ENCODE measurements at regions not wholly inside any gene's neighbourhood (a gene's known extent, or its start where the extent isn't known, plus 50 kb on each side); places are given as distances from the start of the nearest gene placed in this dataset.

DNA sequence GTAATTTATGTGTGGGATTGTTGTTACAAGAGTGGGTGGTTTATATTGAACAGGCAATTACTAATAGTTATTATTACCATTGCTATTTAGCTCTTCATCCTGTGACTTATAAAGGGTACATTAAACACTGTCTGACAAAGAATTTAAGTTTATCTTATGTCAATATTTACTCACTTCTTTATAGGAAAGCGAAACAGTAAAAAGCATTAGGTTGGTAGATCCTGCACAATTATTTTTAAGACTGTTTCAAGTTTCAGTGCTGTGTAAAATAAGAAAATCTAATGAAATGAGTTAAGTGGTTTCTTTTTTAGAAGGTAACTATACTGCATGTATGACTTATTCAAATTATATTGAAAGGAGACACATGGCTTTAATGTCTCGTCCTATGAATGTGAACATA, 135.8 kb upstream of the MAP3K7 start:
- DNase-seq, result no peak

DNA sequence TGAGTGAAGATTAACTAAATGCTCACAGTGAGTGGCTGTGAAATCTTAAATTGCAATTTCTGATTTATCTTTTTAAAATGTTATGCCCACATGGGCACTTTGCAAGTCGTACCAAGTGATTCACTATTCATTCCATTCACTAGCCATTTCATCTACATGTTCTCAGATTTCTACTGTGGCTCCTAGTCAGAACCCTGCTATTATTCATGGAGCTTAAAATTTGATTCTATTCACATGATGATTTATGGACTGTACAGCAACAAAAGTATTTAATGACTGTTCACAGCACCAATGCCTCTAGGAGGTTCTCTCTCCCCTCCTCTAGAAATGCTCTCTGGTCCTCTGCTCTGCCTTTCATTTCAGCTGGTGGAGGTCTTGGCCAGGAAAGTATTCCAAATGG, 133.5 kb upstream of the MAP3K7 start:
- no peak for DNase-seq

DNA sequence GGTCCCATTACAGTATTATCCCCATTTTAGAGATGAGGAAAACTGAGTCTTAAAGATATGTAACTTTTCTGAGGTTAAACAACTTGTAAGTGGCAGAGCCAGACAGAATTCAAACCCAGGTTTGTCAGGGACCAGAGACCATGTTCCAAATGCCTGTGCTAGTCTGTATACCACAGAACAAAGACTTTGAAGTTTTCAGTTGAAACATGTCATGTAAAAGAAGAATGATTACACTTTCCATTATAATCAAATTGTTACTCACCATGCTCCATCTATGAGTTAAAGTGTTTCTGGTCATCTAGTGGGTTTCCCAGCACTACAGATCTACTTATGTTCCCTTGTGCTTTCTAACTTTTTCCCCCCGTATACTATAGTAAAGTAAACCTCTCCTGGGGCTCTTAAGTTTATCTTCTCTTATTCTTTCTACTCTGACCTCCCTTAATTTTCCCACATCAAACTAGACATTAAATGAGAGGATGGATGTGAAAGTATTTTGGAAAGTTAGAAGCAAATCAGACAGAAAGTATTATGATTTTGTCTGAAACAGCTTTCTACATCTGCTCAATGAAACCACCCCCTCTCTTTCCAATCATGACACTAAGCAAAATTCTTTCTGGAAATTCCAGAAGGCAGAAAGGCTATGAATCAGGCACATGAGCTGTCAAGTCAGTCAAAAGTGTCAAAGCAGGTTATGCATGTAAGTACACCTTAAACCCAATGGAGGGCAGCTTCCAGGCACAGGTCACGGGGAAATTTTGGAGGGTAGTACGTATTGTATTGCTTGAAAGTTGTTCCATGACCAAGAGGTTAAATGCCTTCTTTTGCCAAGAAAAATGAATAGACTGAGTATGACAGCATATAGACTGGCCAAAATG, 132.7 kb upstream of the MAP3K7 start:
- DNase-seq, result no peak

DNA sequence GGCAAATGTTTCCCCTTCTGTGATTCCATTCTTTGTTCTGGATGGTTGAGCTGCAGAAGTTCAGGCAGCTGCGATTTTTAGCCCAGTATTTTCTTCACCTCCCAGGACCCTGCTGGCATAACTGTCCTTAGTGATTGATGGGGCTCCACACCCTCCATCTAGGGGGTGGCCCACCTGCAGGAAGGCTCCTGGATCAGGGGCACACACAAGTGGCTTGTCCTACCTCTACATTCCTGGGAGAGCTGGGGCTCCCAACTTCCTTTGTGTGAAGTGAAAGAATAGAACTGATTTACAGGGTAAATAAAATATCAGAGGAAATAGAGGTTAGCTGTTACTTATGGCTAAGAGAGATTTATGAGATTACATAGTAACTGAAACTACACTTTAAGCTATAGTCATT, 129.5 kb upstream of the MAP3K7 start:
- DNase-seq, result no peak

DNA sequence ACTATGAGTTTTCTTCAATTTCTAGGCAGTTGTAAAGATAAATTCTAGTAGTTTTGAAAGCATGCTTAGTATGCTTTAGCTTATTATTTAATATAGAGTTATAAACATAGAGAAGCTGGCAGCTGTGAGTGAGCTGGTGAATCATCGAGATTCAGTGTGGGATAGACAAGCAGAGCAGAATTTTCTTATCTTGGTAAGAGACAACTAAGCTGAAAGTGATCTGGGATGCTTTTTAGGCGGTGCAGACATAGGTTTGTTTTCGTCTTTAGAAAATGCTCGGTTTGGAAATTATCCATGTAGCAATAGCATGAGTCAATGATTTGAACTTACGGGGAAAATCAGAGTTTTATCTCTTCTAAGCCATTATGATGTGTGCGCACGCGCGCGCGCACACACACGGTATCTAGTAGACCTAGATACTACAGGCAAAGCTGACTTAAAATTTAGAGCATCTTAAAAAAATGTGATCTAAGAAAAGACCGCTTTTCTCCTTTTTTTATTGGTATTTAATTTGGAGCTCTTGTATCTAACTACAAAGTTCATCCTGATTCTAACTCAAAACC, 128.3 kb upstream of the MAP3K7 start:
- DNase-seq, result no peak

DNA sequence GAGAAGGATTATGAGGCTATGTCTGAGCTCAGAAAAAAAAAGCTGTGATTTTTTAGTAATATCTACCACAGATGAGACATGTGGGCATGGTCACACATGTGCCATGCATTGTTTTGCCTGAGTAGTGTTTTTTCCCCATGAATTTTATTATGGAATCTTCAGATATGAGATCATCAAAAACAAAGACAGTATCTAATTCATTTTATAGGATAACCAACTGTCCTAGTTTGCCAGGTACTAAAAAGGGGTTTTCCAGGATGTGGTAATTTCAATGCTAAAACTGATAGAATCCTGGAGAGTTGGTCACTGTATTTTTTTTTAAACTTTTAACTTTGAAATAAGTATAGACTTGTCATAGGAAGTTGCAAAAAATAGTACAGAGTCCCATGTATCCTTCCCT, 127.4 kb upstream of the MAP3K7 start:
- DNase-seq, result no peak

DNA sequence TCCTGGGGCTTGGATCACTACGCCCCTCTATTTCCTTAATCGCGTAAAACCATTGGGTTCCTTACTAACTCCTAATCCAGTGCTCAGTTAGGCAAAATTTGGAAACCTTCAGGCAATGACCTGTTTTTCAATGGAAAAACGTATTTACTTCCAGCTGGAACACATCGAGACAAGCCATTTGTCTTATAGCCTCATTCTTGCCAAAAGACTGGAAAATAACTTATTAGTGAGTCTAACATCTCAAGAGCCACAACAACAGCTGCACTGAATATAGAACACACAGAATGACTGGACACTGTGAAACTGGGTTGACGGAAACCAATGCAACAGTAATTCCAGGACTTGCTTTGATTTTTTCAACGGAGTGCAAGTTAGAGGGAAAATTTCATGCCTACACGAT, 125.2 kb upstream of the MAP3K7 start:
- no peak for DNase-seq

DNA sequence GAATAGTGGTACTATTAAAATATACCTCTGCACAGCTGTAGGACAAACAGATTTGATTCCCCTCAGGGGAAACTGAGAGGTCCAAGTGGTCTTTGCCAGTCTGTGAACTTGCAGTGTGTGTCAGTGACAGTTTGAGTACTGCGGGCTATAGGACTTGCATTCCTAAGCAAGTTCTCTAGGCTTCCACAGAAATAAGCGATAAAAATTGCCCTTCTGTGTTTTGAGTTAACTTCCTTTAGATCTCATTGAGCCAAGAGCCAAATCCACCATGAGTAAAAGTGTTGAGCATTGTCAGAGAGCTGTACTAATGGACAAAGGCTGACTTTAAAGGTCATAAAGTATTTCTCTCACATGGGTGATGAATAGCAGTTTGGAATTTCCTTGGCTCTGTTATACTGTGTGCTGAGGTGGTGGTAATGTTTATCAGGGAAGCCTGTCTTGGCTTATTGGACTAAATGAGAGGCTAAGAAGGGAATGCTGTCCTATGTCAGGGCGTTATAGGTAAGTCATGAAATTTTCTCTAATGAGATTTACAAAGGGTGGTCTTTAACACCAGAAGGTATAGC, 122.6 kb upstream of the MAP3K7 start:
- no peak for DNase-seq

DNA sequence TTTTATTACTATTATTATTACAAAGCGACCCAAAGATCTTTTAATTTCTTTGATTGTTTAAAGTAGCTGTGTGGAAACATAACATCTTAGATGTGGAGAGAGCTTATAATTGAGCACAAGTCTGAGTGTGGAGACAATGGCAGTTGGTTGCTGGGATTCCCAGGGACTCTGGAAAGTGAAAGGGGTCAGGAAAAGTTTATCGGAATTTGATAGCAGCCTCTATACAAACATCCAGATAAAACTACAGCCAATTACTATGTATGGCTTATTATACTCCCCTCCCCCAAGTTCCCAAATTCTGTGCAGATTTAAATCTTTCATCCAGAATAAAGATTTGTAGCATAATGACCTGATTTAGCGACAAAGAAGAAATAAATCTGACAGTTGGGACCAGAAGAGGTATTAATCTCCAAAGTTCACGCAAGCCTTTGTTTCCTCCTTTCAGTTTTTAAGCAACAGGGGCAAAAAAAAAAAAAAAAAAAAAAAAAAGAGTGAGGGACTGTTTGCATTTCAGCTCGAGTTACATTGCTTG, 121.4 kb upstream of the MAP3K7 start:
- no peak for DNase-seq

DNA sequence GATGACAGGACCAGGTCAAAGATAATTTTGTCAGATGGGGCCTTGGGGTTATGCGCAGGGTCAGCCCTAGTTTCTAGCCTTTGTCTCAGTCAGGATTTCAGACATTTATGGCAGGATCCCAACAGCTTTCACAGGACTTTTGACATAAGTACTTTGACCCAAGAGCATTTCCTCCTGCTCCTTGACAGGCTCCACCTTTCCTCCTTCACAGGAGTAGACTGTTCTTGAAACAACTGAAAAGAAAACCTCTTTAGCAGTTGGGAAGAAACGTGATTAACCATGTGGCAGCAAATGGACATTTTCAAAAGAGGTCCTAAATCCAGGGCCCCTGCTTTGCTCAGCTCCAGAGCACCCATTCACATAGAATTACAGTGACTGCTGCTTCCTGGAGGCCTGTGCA, 120.4 kb upstream of the MAP3K7 start:
- DNase-seq, result no peak

DNA sequence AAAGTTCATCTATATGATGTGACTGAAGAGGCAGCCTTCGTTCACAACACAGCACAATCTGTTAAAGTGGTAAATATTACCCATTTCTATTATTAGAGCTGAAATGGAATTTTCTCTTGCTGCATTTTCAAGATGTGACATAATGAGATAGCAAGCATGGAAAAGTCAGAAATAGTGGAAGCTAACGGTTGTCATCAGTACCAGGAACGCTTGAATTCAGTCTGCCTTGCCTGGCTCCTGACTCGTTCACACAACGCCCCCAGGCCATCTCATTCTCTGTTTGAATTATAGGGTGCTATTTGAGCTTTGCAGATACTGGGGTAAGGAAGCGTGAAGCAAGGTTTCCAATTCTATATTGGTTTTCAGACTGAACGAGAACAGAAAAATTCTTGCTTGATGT, 116.5 kb upstream of the MAP3K7 start:
- DNase-seq, result no peak

DNA sequence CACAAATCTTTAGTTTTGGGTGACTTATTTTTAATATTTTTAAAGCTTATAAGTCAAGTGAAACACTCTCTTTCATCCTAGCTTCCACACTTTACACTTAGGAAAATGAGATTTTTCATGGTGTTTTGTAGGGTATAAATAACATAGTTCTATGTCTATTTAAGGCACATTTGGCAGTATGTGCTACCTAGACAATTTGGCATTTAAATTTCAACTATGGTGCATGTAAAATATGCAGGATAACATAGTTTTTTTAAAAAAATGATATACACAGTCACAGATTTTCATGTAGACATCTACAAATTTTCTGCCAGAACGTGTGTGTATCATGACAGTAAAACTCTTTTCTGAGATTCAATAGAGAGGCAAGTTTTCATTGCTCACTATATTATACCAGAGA, 115.1 kb upstream of the MAP3K7 start:
- no peak for DNase-seq

DNA sequence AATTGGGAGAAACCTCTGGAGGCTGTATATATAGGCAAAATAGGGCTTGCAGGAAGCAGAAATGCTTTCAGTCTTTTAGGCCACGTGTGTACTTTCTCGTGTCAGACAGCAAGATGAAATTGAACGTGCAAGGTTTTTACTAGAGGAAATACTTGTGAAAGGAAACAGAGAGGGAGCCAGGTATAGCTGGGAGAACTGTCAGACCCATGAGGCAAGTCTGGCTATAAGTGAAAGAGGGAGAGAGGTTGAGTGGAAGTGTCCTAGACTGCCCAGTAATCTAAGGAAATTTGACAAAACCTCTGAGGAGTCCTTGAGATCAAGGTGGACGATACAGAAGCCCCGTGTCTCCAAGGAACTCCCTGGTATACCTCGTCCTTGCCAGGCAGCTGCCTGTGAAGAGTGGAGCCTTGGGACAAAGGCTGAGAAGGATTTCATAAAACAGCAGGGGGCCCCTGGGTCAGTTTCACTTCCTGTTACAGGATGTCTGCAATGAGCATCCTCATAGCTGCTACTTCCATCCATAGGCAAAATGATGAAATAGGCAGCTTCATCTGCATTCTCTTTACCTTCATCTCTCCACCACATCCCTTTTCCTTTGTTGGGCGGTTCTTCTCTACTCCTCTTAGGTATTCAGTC, 114.4 kb upstream of the MAP3K7 start:
- DNase-seq, result no peak

DNA sequence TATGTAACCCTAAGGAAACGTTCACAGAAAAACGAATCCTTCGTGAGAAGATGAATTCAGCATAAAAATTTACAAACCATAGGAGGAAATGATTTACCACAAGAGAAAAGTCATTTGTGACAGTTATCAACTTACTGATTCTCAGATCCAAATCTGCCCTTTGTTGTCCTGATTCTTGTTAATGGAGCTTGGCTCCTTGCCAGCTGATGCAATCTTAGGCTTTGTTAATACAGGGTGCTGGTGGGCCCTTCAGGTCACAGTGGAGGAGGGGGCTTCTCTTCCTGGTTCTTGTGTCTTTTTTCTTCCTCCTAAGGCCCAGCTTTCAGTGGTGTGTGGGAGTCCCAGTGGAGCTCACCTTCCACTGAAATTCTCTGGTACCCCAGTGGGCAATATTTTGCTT, 108.4 kb upstream of the MAP3K7 start:
- no peak for DNase-seq

DNA sequence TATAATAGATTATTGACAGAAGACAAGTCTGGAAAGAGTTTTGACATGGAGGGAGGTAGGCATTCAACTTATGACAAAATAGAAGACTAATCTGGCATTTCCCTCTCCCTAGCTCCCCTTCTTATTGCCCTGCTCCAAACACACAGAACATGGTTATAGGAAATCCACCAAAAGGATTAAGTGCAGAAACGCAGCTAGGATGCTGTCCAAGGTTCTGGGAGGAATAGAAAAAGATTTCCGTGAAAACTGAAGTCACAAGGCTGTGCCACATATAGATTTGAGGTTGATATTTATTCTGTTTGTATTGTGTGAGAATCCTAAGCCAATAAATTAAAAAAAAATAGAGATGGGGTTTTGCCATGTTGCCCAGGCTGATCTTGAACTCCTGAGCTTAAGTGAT, 107.9 kb upstream of the MAP3K7 start:
- no peak for DNase-seq

DNA sequence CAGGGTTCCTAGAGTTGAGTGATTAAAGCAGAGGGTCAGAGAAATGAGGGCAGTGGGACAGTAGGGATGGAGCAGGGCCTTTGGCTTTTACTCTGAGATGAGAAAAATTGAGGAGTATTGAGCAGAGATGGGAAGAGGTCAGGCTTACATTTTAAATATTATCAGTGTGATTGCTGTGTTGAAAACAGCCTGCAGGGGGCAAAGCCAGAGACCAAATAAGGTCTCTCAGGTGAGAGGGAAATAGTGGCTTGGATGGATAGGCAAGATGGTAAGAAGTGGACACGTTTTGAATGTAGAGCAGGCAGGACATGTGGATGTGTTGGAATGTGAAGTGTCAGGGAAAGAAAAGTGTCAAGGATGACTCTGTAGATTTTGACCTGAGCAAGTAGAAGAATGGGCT, 105.0 kb upstream of the MAP3K7 start:
- no peak for DNase-seq

DNA sequence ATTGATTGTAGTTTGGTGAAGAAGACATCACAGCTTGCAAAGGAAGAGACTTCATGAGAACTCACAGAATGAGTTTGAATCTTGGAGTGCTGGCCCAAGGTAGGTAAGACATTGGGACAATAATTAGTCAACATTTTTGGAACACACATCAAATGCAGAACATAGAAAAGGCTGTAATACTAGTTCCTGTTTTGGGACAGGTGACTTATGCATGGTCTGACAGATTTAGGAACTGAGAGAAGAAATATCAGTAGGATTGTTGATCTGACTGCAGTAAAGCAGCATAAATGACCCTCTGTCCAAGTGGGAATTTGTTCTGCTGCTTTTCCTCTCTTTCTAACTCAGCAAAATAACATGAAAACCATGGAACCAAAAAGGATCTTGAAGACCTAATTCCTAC, 102.3 kb upstream of the MAP3K7 start:
- no peak for DNase-seq

DNA sequence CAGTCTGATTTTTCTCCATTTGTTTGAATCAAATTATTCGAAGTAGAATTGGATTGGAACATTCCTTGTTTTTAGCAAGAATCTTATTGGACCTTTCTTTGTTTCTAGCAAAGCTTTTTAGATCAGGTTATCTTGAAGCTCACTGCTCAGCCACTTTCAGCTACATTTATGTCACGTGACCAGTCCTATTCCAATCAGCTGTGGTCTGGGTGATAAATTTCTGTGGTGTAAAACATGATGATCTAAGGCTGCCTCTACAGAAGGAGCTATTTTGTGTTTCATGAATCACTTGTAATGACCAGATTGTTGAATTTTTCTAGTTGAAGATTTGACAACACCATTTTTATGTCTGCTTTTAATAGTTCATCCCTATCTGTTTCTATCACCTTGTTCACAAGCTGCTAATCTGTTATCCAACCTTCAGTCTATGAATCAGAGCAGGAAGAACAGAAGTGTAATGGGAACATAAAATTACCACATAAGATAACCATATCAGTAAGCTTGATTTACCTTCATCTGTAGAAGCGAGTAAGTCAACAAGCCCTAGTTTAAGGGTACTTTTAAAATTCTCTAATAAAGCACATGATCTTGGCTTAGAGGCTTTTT, 101.0 kb upstream of the MAP3K7 start:
- no peak for DNase-seq

DNA sequence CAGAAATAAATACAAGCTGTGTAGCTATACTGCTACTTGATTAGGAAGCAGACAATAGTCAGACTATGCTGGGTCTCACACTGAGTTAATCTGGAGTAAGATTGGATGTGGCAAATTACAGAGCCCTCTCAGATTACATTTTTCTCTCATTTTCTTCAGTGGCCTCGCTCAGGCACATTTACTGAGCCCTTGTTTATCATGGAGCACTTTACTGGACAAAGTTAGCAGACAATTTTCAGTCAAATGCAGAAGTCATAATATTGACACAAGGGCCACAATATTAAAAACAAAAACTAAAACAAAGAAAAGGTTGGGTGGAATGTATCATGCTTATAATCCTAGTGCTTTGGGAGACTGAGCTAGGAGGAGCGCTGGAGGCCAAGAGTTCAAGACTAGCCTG, 95.0 kb upstream of the MAP3K7 start:
- no peak for DNase-seq

DNA sequence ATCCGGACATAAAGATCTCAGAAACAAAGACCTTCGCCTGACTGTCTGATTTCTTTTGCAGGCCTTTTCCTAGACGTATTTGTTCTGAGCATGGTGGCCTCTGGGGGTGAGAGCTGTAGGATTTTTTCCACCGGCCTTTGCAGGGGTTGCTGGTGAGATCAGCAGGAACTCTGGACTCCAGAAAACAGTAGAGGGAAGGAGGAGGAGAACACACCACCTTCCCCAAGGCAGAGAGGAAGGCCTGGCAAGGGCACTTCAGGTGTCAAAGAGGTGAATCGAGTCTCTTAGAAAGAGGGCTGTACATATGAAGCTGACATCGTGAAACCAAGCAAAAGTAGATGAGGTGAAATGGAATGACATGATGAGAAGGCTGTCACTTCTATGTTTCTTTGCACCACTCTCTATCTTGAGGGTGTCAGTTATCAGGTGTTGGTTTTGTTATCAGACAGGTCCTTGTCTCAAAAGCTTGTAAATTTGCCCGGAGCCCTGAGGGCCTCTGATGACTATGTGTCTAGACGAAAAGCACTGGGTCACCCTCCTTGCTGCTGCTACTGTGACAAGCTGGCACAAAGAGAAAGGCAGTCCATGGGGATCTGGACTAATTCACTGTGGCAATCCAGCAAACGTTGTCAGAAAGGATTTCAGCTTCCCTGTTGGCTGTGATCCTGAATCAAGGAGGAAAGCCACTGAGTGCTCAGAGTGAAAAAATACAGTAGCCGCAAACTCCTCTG, 91.3 kb upstream of the MAP3K7 start:
- no peak for DNase-seq

DNA sequence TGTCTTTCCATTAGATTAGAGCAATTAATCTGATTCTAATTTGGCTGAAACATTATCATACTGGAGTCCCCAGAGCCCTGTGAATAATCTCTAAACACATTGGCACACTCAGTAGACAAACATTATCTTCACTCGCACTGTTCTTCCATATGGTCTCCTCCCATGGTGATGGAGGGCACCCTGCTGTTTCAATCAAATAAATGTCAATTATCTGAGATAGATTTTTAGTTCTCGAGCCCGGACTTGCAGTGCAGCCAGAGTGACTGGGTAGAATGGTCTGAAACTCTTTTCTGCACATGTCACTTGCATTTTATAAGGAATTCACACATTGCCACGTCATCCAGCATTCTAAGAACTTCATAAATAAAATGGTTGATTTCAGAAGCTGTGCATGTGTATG, 90.6 kb upstream of the MAP3K7 start:
- DNase-seq, result no peak

DNA sequence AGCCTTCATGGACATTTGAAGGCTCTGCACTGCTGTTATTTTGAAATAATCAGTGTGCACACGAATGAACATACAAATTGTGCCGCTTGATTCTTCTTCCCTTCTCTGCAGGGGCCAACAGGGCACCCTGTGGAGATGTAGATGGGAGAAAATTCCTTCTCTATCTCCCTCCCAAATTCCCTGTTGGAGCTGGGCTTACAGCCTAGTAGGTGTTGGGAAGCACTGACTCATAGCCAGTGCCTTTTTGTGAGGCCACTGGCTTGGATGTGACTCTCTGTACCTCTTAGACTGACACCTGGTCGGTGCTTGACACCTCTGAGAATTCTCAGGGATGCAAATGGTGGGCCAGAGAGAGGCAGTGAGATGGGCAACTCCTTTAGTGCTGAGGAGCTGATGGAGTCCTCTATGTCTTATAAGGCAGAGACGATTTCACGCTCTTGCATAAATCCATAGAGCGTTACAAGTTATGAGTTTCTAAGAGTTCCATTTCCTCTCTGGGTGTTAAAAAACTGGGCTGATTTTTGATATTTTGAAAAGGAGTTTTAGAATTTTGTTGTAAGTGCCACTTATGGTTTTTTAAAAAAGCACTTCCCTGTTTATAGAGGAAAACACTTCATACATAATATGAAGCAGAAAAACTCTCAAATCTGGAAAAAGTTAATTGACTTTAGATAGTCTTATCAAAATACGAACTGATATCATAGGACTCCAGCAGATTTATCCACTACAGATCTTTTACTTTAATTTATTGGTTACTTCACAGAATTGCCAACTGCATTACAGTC, 89.8 kb upstream of the MAP3K7 start:
- DNase-seq, result no peak
